ENCODE measurements at regions not wholly inside any gene's neighbourhood (a gene's known extent, or its start where the extent isn't known, plus 50 kb on each side); places are given as distances from the start of the nearest gene placed in this dataset.

GRCh38 chr15:97661796-97662195 is 298.7 kb upstream of the ARRDC4 start:
- no peak for TF ChIP-seq POLR2A (IDR thresholded peaks at IDR 0.05)
- TF ChIP-seq CTCF (IDR thresholded peaks at IDR 0.05): no peak

Data from breast epithelium (tissue), 3 donors.